Hepatocyte (in vitro differentiated cells): ENCODE measurements at regions not wholly inside any gene's neighbourhood (a gene's known extent, or its start where the extent isn't known, plus 50 kb on each side); places are given as distances from the start of the nearest gene placed in this dataset.

ENCODE experiments used
- DNase-seq: peaks from one replicate; pipeline ENCODE4 v3.0.0-alpha.2; 2016; ENCODE audit warnings: low spot score
- H2AFZ ChIP-seq: fragments of 200-600 bp; sonication (generic); 2 replicates; pipeline ENCODE4 v1.6.0; 2016; ENCODE audit warnings: antibody characterized with exemption, mild to moderate bottlenecking
- H3K27ac ChIP-seq: fragments of 200-600 bp; sonication (generic); 2 replicates; pipeline ENCODE4 v1.5.1; 2016; ENCODE audit warnings: mild to moderate bottlenecking
- H3K27me3 ChIP-seq: fragments of 200-600 bp; sonication (generic); 2 replicates; pipeline ENCODE4 v1.6.1; 2016
- H3K36me3 ChIP-seq: fragments of 200-600 bp; sonication (generic); replicated peaks from 2 replicates; pipeline ENCODE4 v1.5.1; 2016; ENCODE audit warnings: low read depth; ENCODE audit not compliant: insufficient read depth
- H3K4me1 ChIP-seq: fragments of 200-600 bp; sonication (generic); 2 replicates; pipeline ENCODE4 v1.5.1; 2016; ENCODE audit warnings: mild to moderate bottlenecking, moderate library complexity; ENCODE audit not compliant: insufficient read depth
- H3K4me2 ChIP-seq: fragments of 200-600 bp; sonication (generic); 2 replicates; pipeline ENCODE4 v1.6.0; 2016
- H3K4me3 ChIP-seq: fragments of 200-600 bp; sonication (generic); 2 replicates; pipeline ENCODE4 v1.5.1; 2016; ENCODE audit warnings: mild to moderate bottlenecking
- H3K79me2 ChIP-seq: fragments of 200-600 bp; sonication (generic); 2 replicates; pipeline ENCODE4 v1.6.0; 2017; ENCODE audit warnings: mild to moderate bottlenecking
- H3K9me2 ChIP-seq: fragments of 200-600 bp; sonication (generic); replicated peaks from 2 replicates; pipeline ENCODE4 v1.6.0; 2017; ENCODE audit warnings: mild to moderate bottlenecking; ENCODE audit not compliant: insufficient read depth
- H3K9me3 ChIP-seq: fragments of 200-600 bp; sonication (generic); 2 replicates; pipeline ENCODE4 v1.5.1; 2016; ENCODE audit warnings: low read depth, mild to moderate bottlenecking
- H4K20me1 ChIP-seq: fragments of 200-600 bp; sonication (generic); 2 replicates; pipeline ENCODE4 v1.6.0; 2016; ENCODE audit warnings: mild to moderate bottlenecking; ENCODE audit not compliant: insufficient read depth, poor library complexity, severe bottlenecking
- CTCF ChIP-seq: fragments of 200-600 bp; sonication (generic); IDR thresholded peaks from 2 replicates; pipeline ENCODE4 v1.5.1; 2016; ENCODE audit warnings: antibody characterized with exemption, mild to moderate bottlenecking; ENCODE audit not compliant: poor library complexity
- EZH2 ChIP-seq: fragments of 200-600 bp; sonication (generic); IDR thresholded peaks from 2 replicates; pipeline ENCODE4 v1.6.1; 2016; ENCODE audit warnings: antibody characterized with exemption, mild to moderate bottlenecking, borderline replicate concordance
- EZH2phosphoT487 ChIP-seq: fragments of 200-600 bp; sonication (generic); IDR thresholded peaks from one replicate; pipeline ENCODE4 v1.6.1; 2018; ENCODE audit warnings: antibody characterized with exemption, mild to moderate bottlenecking, low read depth, moderate library complexity; ENCODE audit not compliant: unreplicated experiment, severe bottlenecking
- WGBS: methylation state at CpG from one replicate; pipeline ENCODE4 v1.1.6; 2016; ENCODE audit warnings: low lambda C conversion rate; ENCODE audit errors: missing lambda C conversion rate; 5-methylcytosine and 5-hydroxymethylcytosine counted together

- H3K36me3 ChIP-seq = no peaks in the 10 kb centered on the region
- 92% methylated on average over 24 of the region's 24 CpGs for WGBS
- H3K27ac ChIP-seq = no peak overlapping the region
- no peak for TF ChIP-seq CTCF
- no peak for TF ChIP-seq EZH2
- TF ChIP-seq EZH2phosphoT487 = no peak
- H3K27me3 ChIP-seq = no peaks in the 10 kb centered on the region
- H2AFZ ChIP-seq = no peak overlapping the region
- DNase-seq = no peak
- H3K9me3 ChIP-seq = no peaks in the 10 kb centered on the region
- no peaks in the 10 kb centered on the region for H3K79me2 ChIP-seq
- H3K4me2 ChIP-seq = no peak overlapping the region
- H4K20me1 ChIP-seq = no peaks in the 10 kb centered on the region
- no peaks in the 10 kb centered on the region for H3K4me1 ChIP-seq
- H3K4me3 ChIP-seq = no peak overlapping the region
- H3K9me2 ChIP-seq = no peaks in the 10 kb centered on the region
These were observed 71.3 kb downstream of the TMEM18 start for GRCh38 chr2:605674-606608.

- Histone ChIP-seq H3K79me2 (no peaks in the 10 kb centered on the region), H3K36me3 (no peaks in the 10 kb centered on the region), H3K4me3 (no peak overlapping the region), H3K4me2 (no peak overlapping the region), H3K9me2 (no peaks in the 10 kb centered on the region), H3K27ac (no peak overlapping the region), H3K27me3 (no peaks in the 10 kb centered on the region), H2AFZ (no peak overlapping the region), H4K20me1 (no peaks in the 10 kb centered on the region), H3K4me1 (no peaks in the 10 kb centered on the region), H3K9me3 (no peaks in the 10 kb centered on the region)
- TF ChIP-seq EZH2phosphoT487 = no peak
- no peak for TF ChIP-seq EZH2
- no peak for TF ChIP-seq CTCF
- no peak for DNase-seq
- 100% methylated on average over 1 of the region's 2 CpGs for WGBS
These were observed 72.2 kb downstream of the TMEM18 start for GRCh38 chr2:604854-605524.

- Histone ChIP-seq H3K4me2 (no peak overlapping the region), H3K4me1 (no peaks in the 10 kb centered on the region), H3K27me3 (no peaks in the 10 kb centered on the region), H3K36me3 (no peaks in the 10 kb centered on the region), H3K9me2 (no peaks in the 10 kb centered on the region), H3K9me3 (no peaks in the 10 kb centered on the region), H4K20me1 (no peaks in the 10 kb centered on the region), H2AFZ (no peak overlapping the region), H3K79me2 (no peaks in the 10 kb centered on the region), H3K27ac (no peak overlapping the region), H3K4me3 (no peak overlapping the region)
- DNase-seq = no peak
- 92% methylated on average over 9 of the region's 9 CpGs for WGBS
- no peak for TF ChIP-seq EZH2
- no peak for TF ChIP-seq CTCF
- TF ChIP-seq EZH2phosphoT487 = no peak
These were observed 72.8 kb downstream of the TMEM18 start for GRCh38 chr2:604385-604784.
